H1 (cell line): ENCODE measurements at regions not wholly inside any gene's neighbourhood (a gene's known extent, or its start where the extent isn't known, plus 50 kb on each side); places are given as distances from the start of the nearest gene placed in this dataset.

Experiments used
- EP300 ChIP-seq, 2 experiments: IDR thresholded peaks; 1 replicate in 1 of 2; 2 replicates in 1 of 2; pipeline ENCODE4 v1.6.1; 2011 to 2012; ENCODE audit warnings: low read depth in 2 of 2, low read length in 2 of 2, mild to moderate bottlenecking in 2 of 2, borderline replicate concordance in 1 of 2, inconsistent platforms in 1 of 2, moderate library complexity in 1 of 2

GRCh38 chr19:28642787-28643683 is 569.9 kb downstream of the UQCRFS1 start (continued):
- no peak for TF ChIP-seq EP300 (IDR thresholded peaks at IDR 0.05; ENCODE audit: borderline replicate concordance in 1 of 2, low read depth in 2 of 2, low read length in 2 of 2)
- TF ChIP-seq, all 59 proteins: peak for 0
